EL (cell line): ENCODE measurements at regions not wholly inside any gene's neighbourhood (a gene's known extent, or its start where the extent isn't known, plus 50 kb on each side); places are given as distances from the start of the nearest gene placed in this dataset.

ENCODE experiments used
- DNase-seq: peaks from one replicate; pipeline ENCODE4 v3.0.0-alpha.2; 2016

DNA sequence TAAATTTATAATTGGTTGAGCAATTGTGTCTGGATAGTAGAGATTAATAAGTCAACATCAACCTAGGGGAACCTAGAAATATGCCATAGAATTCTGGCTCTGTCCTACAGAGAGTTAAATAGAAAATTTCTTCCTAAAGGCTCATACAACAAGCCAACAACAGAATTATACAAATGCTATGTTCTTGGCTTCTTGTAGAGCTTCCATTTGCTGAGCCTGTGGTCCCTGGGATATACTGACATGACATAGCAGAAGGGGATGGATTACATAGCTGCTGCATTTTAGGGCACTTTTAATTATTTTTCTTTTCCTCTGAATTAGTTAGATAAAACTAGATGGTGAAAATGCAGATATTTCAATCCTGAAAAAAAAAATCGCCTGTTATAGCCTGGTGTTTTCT, 95.5 kb upstream of the ST6GAL2 start:
- no peak for DNase-seq

DNA sequence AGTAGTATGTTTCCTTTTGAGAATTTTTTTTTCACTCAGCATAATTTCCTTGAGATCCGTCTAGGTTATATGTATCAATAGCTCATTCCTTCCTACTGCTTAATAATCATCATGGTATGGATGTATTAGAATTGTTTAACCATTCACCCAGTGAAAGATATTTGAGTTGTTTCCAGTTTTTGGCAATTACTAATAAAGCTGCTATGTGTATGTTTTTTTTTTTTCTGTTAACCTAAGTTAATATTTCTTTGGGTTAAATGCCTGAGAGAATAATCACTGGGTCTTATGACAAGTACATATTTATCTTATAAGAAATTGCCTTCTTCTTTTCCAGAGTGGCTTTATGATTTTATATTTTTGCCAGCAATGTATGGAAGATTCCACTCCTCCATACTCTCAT, 96.4 kb upstream of the ST6GAL2 start:
- peak; percentile 74 for DNase-seq

DNA sequence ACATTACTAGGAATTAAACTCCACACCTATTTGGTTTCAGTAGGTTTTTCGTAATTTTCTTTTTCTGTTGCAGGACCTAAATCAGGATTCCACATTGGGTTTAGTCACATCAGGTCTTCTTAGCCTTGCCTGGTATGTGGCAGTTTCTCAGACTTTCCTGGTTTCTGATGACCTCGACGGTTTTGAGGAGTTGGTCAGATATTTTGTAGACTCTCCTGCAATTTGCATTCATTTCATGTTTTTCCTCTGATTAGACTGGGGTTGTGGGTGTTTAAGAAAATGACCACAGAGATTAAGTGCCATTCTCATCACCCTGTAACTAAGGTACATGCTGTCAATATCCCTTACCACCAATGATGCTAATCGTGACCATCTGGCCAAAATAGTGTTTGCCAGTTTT, 97.3 kb upstream of the ST6GAL2 start:
- peak; percentile 81 for DNase-seq

- DNase-seq: no peak
These were observed 102.4 kb upstream of the ST6GAL2 start for GRCh38 chr2:106988361-106988760.

GRCh38 chr2:106990297-106990696, 104.3 kb upstream of the ST6GAL2 start:
- peak; percentile 87 for DNase-seq

DNA sequence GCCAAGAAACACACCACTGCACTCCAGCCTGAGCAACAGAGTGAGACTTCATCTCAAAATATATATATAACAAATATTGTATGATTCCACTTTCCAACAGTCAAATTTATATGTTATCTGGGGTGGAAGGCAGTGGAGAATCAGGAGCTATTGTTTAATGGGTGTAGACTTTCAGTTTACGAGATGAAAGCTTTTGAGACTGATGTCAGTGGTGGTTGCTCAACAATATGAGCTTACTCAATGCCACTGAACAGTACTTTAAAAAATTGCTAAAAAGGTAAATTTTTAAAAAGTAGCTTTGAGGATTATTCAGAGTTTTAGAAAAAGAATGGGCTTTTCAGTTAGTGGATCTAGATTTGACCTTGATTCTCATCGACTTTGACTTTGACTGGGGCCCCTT, 105.9 kb upstream of the ST6GAL2 start:
- DNase-seq: no peak

- DNase-seq: no peak
These were observed 109.6 kb upstream of the ST6GAL2 start for GRCh38 chr2:106995556-106995955.

DNA sequence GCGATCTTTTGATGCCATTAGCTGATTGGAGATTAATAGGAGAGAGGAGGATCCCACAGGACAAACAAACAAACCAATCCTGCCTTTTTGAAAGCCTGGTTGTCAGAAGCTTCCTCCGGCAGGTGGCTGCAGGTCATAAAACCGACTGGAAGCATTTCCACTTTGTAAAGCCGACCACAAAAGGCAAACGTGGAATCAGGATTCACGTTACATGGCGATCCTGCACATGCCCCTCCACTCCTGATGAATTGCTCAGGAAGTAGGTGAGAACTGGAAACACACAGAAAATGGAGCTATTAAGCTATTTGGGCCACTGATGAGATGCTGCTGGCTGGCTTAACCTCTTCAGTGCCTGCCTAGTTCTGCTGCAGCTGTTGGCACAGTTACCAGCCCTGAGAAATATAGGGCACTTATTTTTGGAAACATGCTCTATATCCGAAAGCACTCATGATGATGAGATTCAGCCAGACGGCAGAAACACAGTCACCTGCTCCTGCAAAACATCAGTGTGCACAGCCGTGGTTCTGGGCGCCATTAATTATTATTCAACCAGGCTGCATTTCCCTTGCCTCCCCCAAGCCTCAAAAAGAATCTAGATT, 110.3 kb upstream of the ST6GAL2 start:
- no peak for DNase-seq

DNA sequence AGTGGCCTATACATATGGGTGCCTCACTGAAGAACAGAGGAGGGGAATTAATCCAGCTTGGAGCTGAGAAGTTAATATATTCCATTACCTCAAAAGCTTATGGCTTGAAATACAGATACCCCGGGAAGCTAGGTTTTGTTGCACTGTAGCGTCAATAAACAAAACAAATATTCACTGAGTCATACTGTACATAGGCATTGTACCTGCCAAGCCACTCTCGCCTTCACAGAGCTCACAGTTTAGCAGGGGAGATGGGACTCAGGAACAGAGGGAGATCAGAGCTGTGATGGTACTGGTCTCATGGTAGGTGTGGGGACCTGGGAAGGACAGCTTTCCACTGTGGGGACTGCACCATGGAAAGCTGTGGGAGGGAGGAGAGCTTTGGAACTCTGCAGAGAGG, 111.2 kb upstream of the ST6GAL2 start:
- DNase-seq: no peak

GRCh38 chr2:107001062-107001461, 115.1 kb upstream of the ST6GAL2 start:
- DNase-seq: no peak

GRCh38 chr2:107001551-107001950, 115.6 kb upstream of the ST6GAL2 start:
- no peak for DNase-seq

GRCh38 chr2:107001964-107002696, 116.2 kb upstream of the ST6GAL2 start:
- peak; percentile 82 for DNase-seq

- DNase-seq: peak; percentile 41
These were observed 116.8 kb upstream of the ST6GAL2 start for GRCh38 chr2:107002735-107003134.

GRCh38 chr2:107005853-107006252, 119.9 kb upstream of the ST6GAL2 start:
- no peak for DNase-seq

- no peak for DNase-seq
These were observed 120.9 kb upstream of the ST6GAL2 start for GRCh38 chr2:107006836-107007235.

DNA sequence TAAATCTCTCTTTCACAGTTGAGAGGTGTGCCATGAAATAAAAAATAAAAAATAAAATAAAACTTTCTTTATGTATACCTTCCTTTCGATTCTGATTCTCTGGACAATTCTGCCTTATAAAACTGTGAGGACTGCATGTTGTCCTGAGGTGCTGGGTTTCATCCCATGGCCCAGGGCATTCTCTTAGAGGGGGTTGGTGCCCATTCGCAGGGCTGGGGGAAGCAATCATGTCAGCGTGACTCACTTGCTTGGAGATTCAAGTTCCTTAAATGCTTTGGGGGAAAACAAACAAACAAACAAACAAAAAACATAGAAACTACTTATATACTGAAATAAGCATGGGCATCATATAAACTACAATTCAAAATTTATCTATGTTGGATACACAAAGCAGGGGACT, 122.0 kb upstream of the ST6GAL2 start:
- DNase-seq: no peak

DNA sequence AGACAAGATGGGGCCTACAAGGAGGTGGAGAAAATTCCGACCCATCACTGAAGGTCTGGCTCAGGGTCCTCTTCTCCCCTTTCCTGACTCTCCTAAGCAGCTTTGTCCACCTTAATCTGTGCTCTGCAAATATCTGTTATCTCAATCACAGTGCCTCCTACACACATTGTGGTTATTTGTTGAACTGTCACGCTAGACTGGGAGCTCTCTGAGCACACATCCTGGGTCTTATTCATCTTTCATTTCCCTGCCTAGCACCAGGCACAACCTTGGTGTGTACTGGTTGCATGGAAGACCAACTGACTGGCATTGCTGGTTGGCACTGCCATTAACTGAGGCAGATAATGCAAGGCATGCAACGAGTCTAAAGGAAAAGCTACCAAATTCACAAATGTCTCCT, 122.9 kb upstream of the ST6GAL2 start:
- no peak for DNase-seq

DNA sequence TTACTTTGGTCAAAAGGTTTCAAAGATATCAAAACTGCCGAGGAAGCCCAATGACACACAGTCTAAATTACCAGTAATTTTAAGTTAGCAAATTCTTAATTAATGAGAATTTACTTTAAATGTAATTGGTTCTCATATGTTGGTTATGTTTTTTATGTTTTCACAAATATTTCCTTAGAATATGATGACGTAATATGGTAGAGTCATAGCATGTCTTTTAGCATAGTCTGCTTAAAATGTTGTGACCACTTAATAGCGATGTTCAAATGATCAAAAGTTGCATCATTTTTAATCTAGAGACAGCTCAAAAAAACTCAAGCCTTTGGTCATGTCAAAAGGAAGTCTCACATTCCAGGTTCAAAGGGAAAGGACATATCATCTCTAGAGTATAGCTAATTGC, 123.3 kb upstream of the ST6GAL2 start:
- DNase-seq: no peak

DNA sequence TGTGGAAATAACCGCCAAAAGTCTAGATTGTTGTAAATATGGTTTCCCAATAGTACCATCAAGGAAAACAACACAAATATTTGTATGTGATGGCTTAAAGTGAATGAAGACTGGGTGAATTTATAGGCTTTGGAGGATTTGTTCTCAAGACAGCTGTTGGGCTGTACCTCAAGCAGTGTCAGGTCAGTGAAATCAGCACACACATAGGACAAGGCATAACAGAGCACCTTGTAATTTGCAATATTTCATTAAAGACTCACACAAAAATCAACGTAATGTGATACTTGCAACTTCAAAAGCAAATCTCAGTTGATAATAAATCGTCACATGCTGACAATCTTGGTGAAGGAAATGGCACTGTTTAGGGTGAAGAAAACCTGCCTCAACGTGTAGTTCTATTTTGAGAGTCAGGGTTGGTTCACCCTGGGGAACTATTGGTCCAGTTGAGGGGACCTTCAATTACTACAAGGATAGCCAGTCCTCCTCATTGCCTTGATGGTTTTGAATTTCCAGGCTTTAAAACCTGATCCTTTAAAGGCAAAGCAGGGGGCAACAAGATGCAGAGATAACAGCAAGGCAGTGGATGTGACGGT, 126.8 kb upstream of the ST6GAL2 start:
- DNase-seq: no peak

GRCh38 chr2:107013884-107014283, 127.9 kb upstream of the ST6GAL2 start:
- DNase-seq: no peak

DNA sequence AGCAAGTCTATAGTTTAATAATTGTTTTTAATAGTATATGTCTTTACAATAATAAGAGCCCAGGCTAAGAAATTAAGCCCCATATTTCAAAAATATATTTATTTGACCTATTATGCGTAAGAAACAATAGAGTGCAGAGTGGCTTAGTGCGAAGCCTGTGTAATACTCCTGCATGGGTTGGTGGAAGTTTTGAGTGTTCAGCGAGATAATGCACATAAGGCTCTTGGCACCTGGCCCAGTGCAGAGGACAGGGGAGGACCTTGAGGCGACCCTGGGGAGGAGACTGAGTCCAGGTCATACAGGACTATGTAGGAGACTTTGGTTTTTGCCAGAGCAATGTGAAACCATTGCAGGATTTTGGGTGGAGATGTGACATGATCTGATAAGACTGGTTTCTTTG, 132.4 kb upstream of the ST6GAL2 start:
- DNase-seq: no peak

DNA sequence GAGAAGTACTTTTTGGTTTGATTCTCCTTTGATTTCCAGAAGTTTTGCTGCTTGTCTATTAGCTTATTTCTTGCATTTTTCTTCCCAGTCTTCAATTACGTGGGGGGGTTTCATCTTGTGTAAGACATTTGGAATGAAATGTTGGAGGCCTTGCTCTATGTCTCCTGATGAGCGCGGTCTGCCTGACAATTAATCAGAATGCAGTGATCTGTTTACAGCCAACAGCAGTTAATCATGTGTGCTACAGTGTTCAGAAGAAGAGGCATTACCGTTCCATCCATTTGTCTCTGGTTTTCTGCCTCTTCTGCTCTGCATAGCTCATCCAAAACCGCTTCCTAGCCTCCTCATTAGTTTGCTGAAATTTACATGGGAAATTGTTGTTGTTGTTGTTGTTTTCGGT, 134.4 kb upstream of the ST6GAL2 start:
- DNase-seq: no peak

DNA sequence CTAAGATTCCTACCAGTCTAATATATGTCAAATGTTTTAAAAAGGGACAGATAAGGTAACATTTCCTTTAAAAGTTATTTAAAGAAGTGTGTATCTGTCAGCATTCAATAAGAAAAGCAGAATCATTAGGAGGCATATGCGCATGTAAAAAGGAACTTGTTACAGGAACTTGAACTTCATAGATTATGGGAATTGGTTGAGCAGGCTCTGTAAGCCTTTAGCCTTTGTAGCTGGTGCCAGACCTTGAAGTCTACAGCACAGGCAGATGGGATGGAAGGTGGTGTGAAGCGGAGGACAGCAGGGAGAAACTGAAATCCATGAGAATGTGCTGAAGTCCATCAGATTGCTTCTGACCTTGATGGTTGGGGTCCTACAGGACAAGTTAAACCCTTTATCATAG, 138.3 kb upstream of the ST6GAL2 start:
- no peak for DNase-seq

DNA sequence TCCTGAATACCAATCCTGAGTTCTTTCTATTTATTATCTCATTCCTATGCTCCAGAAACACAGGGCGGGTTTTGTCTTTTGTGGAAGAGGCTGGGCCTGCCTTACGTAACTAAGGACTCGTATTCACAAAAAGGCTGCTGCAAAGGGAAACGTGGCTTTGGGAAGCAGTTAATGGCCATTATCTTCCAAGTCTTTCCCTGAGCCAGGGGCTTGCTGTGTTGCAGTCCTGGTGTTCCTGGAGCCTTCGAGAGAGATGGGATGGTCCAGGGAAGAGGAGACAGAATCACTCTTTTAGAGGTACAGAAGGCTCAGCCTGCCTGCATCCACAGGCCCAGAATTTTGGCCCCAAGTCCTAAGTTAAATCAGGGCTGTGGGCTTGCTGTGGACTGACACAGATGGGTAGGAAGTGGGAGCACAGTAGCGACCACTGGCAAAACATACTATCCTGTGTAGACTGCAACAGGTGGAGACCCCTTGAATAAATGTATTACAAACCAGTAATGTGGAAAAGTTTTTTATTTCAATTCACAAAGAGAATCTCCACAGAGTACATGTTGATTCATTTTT, 139.4 kb upstream of the ST6GAL2 start:
- no peak for DNase-seq
